ENCODE measurements at regions not wholly inside any gene's neighbourhood (a gene's known extent, or its start where the extent isn't known, plus 50 kb on each side); places are given as distances from the start of the nearest gene placed in this dataset.
"Not testable (repeated sequence)": the region's sequence is repeated elsewhere in the genome, so short reads cannot be mapped to it uniquely, and the experiment has no call there.

- no peak overlapping the region for H3K27ac ChIP-seq
- no peaks in the 10 kb centered on the region for H3K9me3 ChIP-seq
- 69 to 74% methylated on average over 6 of the region's 6 CpGs for WGBS, 2 donors
- TF ChIP-seq POLR2A (IDR thresholded peaks at IDR 0.05) (no peak), CTCF (IDR thresholded peaks at IDR 0.05) (no peak), EP300 (IDR thresholded peaks at IDR 0.05) (no peak), POLR2AphosphoS5 (IDR thresholded peaks at IDR 0.05) (no peak)
- no peaks in the 10 kb centered on the region for H3K36me3 ChIP-seq
- no peaks in the 10 kb centered on the region for H3K4me1 ChIP-seq
- no peak overlapping the region for H3K4me3 ChIP-seq
- intact Hi-C loops (cut with DNase I): no loop called here
- no peak for DNase-seq
- H3K27me3 ChIP-seq: no peaks in the 10 kb centered on the region
These were observed 639.0 kb upstream of the ACO1 start for GRCh38 chr9:31745468-31745867.

DNA sequence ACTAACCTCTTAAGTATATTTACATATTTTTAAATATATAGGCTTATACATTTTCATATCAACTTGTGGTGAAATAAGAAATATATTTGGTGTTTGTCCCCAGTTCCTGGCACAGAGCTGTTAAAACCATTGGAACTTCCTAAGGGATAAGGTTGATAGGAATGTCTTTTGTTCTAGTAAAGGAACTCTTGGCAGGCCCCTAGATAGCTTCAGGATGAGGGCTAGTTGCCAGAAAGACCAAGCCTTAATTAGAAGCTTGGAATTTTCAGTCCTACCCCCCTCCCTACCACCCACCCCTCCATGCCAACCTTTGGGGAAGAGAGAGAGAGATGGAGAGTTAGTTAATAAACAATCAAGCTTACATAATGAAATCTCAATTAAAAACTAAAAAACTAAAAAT lies 638.6 kb upstream of the ACO1 start:
- Histone ChIP-seq H3K27me3 (no peaks in the 10 kb centered on the region), H3K27ac (no peak overlapping the region), H3K36me3 (no peaks in the 10 kb centered on the region), H3K9me3 (no peaks in the 10 kb centered on the region), H3K4me3 (no peak overlapping the region), H3K4me1 (no peaks in the 10 kb centered on the region)
- intact Hi-C loops (cut with DNase I): no loop called here
- DNase-seq: no peak
- TF ChIP-seq POLR2AphosphoS5 (IDR thresholded peaks at IDR 0.05) (no peak), CTCF (IDR thresholded peaks at IDR 0.05) (no peak), EP300 (IDR thresholded peaks at IDR 0.05) (no peak), POLR2A (IDR thresholded peaks at IDR 0.05) (no peak)

GRCh38 chr9:31753756-31754155 lies 630.7 kb upstream of the ACO1 start:
- Histone ChIP-seq H3K27me3 (no peaks in the 10 kb centered on the region), H3K9me3 (no peaks in the 10 kb centered on the region), H3K4me1 (no peaks in the 10 kb centered on the region), H3K4me3 (no peak overlapping the region), H3K36me3 (no peaks in the 10 kb centered on the region), H3K27ac (no peak overlapping the region)
- intact Hi-C loops (cut with DNase I): no loop called here
- no peak for TF ChIP-seq POLR2A (IDR thresholded peaks at IDR 0.05)
- TF ChIP-seq POLR2AphosphoS5 (IDR thresholded peaks at IDR 0.05): no peak
- no peak for TF ChIP-seq CTCF (IDR thresholded peaks at IDR 0.05)
- TF ChIP-seq EP300 (IDR thresholded peaks at IDR 0.05): no peak
- no peak for DNase-seq

DNA sequence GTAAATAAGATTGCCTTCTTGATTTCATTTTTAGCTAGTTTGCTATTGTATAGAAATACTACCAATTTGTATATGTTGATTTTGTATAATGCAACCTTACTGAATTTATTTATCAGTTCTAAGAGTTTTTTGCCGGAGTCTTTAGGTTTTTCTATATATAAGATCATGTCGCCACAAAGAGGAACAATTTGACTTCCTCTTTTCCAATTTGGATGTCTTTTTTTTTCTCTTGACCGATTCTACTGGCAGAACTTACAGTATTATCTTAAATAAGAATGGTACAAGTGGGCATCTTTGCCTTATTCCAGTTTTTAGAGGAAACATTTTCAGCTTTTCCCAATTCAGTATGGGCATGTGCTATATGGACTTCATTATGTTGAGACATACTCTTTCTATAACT lies 624.7 kb upstream of the ACO1 start:
- intact Hi-C loops (cut with DNase I): no loop called here
- 37 to 72% methylated on average over 3 of the region's 3 CpGs for WGBS, 2 donors
- TF ChIP-seq EP300 (IDR thresholded peaks at IDR 0.05): no peak
- TF ChIP-seq POLR2A (IDR thresholded peaks at IDR 0.05): no peak
- TF ChIP-seq CTCF (IDR thresholded peaks at IDR 0.05): no peak
- no peak for TF ChIP-seq POLR2AphosphoS5 (IDR thresholded peaks at IDR 0.05)

GRCh38 chr9:31774021-31774420 lies 610.4 kb upstream of the ACO1 start:
- WGBS, 2 donors: 75 to 82% methylated on average over 3 of the region's 3 CpGs
- H3K36me3 ChIP-seq; DNase-seq; H3K27ac ChIP-seq; H3K4me3 ChIP-seq; H3K27me3 ChIP-seq; intact Hi-C loops (cut with DNase I): not testable (repeated sequence)
- H3K4me1 ChIP-seq: peaks cover 0 to 15% (median 9%) of the 10 kb centered on the region in 4 donors
- H3K9me3 ChIP-seq: peaks cover 0 to 10% (median 5%) of the 10 kb centered on the region in 4 donors

More for the DNA sequence above, 624.7 kb upstream of the ACO1 start:
- DNase-seq: no peak
- Histone ChIP-seq H3K27me3 (no peaks in the 10 kb centered on the region), H3K27ac (no peak overlapping the region), H3K4me1 (no peaks in the 10 kb centered on the region), H3K9me3 (no peaks in the 10 kb centered on the region), H3K4me3 (no peak overlapping the region), H3K36me3 (no peaks in the 10 kb centered on the region)

Data from sigmoid colon (tissue), 6 donors.